Left ventricle myocardium superior (tissue), 1 donor: ENCODE measurements at regions not wholly inside any gene's neighbourhood (a gene's known extent, or its start where the extent isn't known, plus 50 kb on each side); places are given as distances from the start of the nearest gene placed in this dataset.

Experiments used
- ATAC-seq: fragments of 200-7000 bp; cut with Tn5 transposase; one replicate; pipeline ENCODE4 v1.9.1; 2020; ENCODE audit warnings: mild to moderate bottlenecking, moderate library complexity
- DNase-seq: peaks from one replicate; pipeline ENCODE4 v3.0.0-alpha.2; 2020
- intact Hi-C: fragments of 100-400 bp; cut with micrococcal nuclease; formaldehyde crosslinking; loops from one replicate; pipeline ENCODE4 v1.11.0; 2022
- donor health status: DM: no; HTN: yes; CAD: no; lungs with severe emphysema.

GRCh38 chr6:91462241-91462640 lies 875.4 kb upstream of the MAP3K7 start:
- no peak for ATAC-seq
- no peak for DNase-seq
- intact Hi-C loops, result no loop called here

- DNase-seq (no peak), ATAC-seq (no peak)
- intact Hi-C loops, result no loop called here
These were observed 866.5 kb upstream of the MAP3K7 start for GRCh38 chr6:91453224-91453878.

GRCh38 chr6:91449539-91449938 lies 862.7 kb upstream of the MAP3K7 start:
- DNase-seq, result no peak
- no peak for ATAC-seq
- intact Hi-C loops, result no loop called here

DNA sequence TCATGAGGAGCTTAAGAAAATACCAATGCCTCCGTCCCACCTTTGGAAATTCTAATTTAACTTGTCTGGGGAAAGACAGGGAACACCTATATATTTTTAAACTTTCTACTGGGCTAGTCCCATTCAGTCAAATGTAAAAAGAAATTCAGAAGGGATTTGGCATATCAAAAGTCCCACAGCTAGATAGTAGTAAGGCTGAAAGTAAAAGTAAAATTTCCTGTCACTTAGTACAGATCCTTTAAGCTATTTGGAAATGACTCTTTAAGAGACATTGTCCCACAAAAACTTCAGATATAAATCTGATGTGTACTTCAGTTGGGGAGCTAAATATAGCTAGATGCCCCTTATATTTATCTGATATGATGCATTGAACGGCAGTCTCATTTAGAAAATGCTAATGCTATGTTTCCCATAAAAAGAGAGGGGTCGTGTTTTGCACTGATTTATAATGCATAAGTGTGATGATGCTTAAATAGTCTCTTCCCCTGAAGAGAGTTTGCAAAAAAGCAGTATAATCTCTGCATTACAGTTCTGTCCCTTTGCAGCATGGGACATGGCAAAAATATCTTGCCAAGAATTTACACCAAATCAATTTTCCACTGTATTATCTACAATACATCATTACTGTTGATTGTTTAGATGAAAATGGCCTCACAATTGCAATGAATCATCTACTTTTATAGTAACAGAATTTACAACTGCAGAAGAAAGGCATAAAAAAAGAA lies 860.8 kb upstream of the MAP3K7 start:
- intact Hi-C loops, result no loop called here
- DNase-seq (no peak), ATAC-seq (no peak)

- ATAC-seq (no peak), DNase-seq (no peak)
- intact Hi-C loops, result no loop called here
These were observed 860.2 kb upstream of the MAP3K7 start for GRCh38 chr6:91447081-91447480.

GRCh38 chr6:91443405-91443804 lies 856.5 kb upstream of the MAP3K7 start:
- intact Hi-C loops, result no loop called here
- no peak for ATAC-seq
- no peak for DNase-seq

GRCh38 chr6:91442342-91442741 lies 855.5 kb upstream of the MAP3K7 start:
- intact Hi-C loops, result no loop called here
- DNase-seq (no peak), ATAC-seq (no peak)

- ATAC-seq (no peak), DNase-seq (no peak)
- intact Hi-C loops, result no loop called here
These were observed 851.7 kb upstream of the MAP3K7 start for GRCh38 chr6:91438570-91438969.

DNA sequence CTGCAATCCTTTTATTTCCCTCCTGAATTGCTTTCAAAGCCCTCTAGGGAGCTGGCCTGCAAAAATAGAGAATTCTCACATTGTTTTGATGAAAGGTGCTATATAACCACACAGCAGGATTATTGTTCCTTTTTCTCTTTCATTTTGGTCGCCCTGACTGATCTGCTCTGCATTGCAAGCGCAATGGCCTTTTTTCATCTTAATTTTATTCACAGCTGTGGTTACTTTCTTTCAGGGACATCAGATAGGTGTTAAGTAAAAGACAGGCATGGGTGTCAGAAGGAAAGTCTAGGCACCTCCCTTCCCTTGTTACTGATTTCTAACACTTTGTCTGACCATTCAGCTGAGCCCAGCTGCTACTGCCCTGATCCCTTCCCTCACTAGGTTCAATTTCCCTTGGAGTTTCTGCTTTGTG lies 850.5 kb upstream of the MAP3K7 start:
- intact Hi-C loops, result no loop called here
- no peak for DNase-seq
- no peak for ATAC-seq

GRCh38 chr6:91436448-91436847 lies 849.6 kb upstream of the MAP3K7 start:
- DNase-seq (no peak), ATAC-seq (no peak)
- intact Hi-C loops, result no loop called here

DNA sequence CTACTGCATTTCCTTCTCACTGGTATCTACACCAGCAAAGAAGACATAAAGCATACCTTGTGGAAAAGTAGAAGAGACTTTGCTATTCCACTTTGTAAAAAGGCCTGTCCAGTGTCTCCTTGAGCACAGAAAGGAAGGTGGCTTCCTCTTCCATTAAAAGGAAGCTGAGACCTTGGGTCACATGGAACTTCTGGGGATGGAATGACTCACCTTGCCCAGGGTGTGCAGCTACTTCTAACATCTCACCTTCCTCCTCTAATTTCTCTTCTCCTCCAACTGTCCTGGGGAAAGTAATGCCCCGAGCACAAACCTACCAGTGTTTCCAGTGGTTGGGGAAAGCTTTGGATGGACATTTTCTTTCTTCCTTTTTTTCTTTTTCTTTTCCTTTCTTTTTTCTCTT lies 848.8 kb upstream of the MAP3K7 start:
- intact Hi-C loops, result no loop called here
- DNase-seq (no peak), ATAC-seq (no peak)

GRCh38 chr6:91434576-91434975 lies 847.7 kb upstream of the MAP3K7 start:
- intact Hi-C loops, result no loop called here
- no peak for ATAC-seq
- DNase-seq, result no peak

- DNase-seq (no peak), ATAC-seq (no peak)
- intact Hi-C loops, result no loop called here
These were observed 847.0 kb upstream of the MAP3K7 start for GRCh38 chr6:91433660-91434534.

- intact Hi-C loops, result no loop called here
- ATAC-seq, result no peak
These were observed 842.2 kb upstream of the MAP3K7 start for GRCh38 chr6:91428953-91429560.

GRCh38 chr6:91428296-91428695 lies 841.4 kb upstream of the MAP3K7 start:
- intact Hi-C loops, result no loop called here
- no peak for DNase-seq
- no peak for ATAC-seq

More at GRCh38 chr6:91428953-91429560, 842.2 kb upstream of the MAP3K7 start:
- no peak for DNase-seq

GRCh38 chr6:91420243-91420642 lies 833.4 kb upstream of the MAP3K7 start:
- intact Hi-C loops, result no loop called here
- ATAC-seq (no peak), DNase-seq (no peak)

DNA sequence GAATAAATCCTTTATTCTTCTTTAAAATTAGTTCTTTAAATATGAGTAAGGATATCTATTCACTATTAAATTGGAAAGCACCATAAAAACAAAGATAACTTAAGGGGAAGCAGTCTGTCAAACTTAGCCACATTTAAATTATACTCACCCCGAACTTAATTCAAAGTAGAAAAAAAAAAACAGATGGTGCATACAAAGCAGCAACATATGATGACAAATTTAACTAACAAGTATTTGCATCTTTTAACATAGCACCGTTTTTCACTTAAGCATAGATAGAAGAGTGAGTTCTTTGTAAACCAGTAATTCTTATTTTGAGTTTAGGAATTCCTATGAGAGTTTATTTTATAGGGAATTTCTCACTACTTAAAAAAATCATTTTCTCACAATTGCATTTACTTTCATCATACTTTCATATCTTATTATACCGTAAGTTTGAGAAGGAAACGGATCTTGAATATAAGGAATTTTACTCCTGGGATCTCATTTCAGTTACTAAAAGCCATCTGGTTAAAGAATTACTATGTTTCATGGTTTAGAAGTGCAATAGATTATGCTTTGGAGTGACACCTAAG lies 828.2 kb upstream of the MAP3K7 start:
- intact Hi-C loops, result no loop called here
- DNase-seq (no peak), ATAC-seq (no peak)

- no peak for DNase-seq
- ATAC-seq, result no peak
- intact Hi-C loops, result no loop called here
These were observed 825.7 kb upstream of the MAP3K7 start for GRCh38 chr6:91412532-91412931.

GRCh38 chr6:91407706-91408105 lies 820.8 kb upstream of the MAP3K7 start:
- no peak for DNase-seq
- ATAC-seq, result no peak
- intact Hi-C loops, result no loop called here
